GM19043 (cell line): ENCODE measurements at regions not wholly inside any gene's neighbourhood (a gene's known extent, or its start where the extent isn't known, plus 50 kb on each side); places are given as distances from the start of the nearest gene placed in this dataset.

ENCODE experiments used
- ATAC-seq: cut with Tn5 transposase; IDR thresholded peaks from one replicate; pipeline ENCODE4 v1.9.1; 2021; ENCODE audit warnings: low read depth; ENCODE audit not compliant: unreplicated experiment

GRCh38 chr4:19807505-19807904, 444.2 kb upstream of the SLIT2 start:
- no peak for ATAC-seq

GRCh38 chr4:19806865-19807264, 444.8 kb upstream of the SLIT2 start:
- no peak for ATAC-seq

DNA sequence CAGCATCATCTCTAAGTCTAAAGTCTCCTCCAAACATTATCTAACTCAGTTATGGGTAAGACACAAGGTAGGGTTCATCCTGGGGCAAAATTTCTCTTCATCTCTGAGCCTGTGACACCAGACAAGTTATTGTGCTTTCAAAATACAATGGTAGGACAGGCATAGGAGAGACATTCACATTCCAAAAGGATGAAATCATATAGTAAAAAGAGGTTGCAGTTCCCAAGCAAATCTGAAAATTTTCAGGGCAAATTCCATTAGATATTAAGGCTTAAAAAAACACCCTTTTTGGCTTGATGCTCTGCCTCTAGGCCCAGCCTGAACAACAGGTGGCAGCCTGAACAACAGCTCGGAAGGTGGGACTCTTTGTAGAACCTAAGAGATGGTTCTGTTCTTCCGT, 448.3 kb upstream of the SLIT2 start:
- no peak for ATAC-seq

- ATAC-seq: no peak
Measured at GRCh38 chr4:19793831-19794230, 457.9 kb upstream of the SLIT2 start.

- no peak for ATAC-seq
Measured at GRCh38 chr4:19791422-19792123, 460.1 kb upstream of the SLIT2 start.

- no peak for ATAC-seq
Measured at GRCh38 chr4:19786616-19787015, 465.1 kb upstream of the SLIT2 start.

DNA sequence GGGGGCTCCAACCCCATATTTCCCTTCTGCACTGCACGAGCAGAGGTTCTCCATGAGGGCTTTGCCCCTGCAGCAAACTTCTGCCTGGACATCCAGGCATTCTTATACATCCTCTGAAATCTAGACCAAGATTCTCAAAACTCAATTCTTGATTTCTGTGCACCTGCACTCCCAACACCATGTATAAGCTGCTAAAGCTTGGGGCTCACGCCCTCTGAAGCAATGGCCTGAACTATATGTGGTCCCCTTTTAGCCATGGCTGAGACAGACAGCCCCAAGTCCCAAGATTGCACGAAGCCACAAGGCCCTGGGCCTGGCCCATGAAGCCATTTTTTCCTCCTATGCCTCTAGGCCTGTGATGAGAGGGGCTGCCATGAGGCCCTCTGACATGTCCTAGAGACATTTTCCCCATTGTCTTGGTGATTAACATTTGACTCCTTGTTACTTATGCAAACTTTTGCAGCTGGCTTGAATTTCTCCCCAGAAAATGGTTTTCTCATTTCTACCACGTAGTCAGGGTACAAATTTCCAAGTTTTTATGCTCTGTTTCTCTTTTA, 468.0 kb upstream of the SLIT2 start:
- ATAC-seq: no peak

GRCh38 chr4:19780871-19781270, 470.8 kb upstream of the SLIT2 start:
- no peak for ATAC-seq

- no peak for ATAC-seq
Measured at GRCh38 chr4:19776929-19777328, 474.8 kb upstream of the SLIT2 start.

GRCh38 chr4:19776021-19776459, 475.7 kb upstream of the SLIT2 start:
- no peak for ATAC-seq

DNA sequence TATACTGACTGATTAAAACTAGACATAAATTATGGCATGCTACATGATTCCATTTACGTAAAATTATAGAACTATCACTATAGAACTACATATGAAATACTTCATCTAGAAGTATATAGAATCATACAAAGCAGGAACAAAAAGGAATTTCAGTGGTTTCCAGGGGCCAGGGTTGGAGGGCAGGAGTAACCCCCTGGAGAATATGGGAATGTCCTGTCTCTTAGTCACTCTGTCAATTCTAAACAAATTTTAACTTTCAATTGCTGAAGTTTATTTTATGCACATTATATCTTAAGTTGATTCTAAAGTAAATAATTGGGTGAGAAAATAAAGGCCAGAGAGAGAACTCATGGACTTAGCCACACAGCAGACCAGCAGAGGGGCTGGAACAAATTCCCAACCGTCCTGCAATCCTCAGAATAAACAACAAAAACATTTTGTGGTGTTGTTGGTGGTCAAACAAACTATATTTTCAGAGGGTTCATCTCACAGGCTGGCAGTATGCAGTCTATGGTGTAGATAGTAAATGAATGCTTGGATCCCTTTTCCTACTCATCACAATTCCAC, 476.9 kb upstream of the SLIT2 start:
- no peak for ATAC-seq

DNA sequence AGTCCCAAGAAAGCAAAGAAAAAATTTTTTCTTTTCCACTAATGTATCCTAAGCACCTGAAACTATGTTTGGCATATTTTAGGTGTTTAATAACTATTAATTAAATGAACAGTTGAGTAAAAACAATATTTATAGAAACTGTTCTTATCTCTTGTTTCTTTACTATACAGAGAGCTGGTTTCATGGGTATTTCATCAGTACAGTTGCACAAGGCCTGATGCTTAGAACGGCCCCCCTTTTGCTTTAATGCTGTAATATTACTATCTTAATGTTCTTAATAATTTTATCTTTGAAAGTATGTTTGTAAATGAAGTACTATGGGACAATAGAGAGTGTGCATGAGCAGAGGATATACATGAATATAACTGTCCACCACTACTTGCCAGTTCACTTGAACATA, 479.1 kb upstream of the SLIT2 start:
- no peak for ATAC-seq

DNA sequence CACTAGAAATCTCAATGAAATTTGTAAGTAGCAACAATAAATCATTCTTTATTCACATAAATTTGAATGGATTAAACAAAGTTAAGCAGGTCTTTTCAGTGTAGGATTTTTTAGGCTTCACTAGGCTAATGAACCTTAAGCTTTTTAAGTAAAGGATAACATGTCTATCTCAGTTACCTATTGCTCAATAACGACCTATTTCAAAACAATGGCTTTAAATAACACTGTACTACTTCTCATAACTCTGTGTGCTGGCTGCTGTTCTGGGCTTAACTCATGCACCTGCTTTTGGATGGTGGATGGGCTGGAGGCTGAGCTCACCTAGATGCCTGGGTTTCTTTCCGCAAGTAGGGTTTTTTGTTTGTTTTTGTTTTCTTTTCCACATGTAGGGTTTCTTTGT, 495.0 kb upstream of the SLIT2 start:
- ATAC-seq: no peak

GRCh38 chr4:19752599-19752998, 499.1 kb upstream of the SLIT2 start:
- ATAC-seq: no peak

- no peak for ATAC-seq
Measured at GRCh38 chr4:19748519-19749479, 502.9 kb upstream of the SLIT2 start.

- no peak for ATAC-seq
Measured at GRCh38 chr4:19746377-19746776, 505.3 kb upstream of the SLIT2 start.

DNA sequence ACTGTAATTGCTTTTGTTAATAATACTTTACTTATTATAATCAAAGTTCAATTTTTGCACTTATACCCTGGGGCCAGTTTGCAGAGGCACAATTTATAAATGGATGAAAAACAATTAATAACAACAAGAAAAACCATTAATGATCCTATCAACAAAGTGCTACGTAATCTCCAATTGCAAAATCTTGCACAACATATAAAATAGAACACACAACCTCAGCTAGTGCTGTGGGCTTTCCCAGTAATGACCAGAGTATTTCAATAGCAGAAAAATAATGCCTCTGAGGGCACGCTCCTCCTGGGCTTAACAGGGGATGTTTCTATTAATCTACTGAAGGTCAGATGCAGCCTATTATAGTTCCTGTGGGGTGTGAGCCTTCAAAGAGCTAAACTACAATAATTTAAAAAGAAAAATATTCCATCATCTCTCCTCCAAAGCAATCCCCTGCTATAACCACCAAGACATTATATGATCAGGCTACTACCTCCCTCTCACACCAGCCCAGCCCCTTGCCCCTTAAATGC, 508.5 kb upstream of the SLIT2 start:
- ATAC-seq: no peak

- no peak for ATAC-seq
Measured at GRCh38 chr4:19739101-19739651, 512.5 kb upstream of the SLIT2 start.

DNA sequence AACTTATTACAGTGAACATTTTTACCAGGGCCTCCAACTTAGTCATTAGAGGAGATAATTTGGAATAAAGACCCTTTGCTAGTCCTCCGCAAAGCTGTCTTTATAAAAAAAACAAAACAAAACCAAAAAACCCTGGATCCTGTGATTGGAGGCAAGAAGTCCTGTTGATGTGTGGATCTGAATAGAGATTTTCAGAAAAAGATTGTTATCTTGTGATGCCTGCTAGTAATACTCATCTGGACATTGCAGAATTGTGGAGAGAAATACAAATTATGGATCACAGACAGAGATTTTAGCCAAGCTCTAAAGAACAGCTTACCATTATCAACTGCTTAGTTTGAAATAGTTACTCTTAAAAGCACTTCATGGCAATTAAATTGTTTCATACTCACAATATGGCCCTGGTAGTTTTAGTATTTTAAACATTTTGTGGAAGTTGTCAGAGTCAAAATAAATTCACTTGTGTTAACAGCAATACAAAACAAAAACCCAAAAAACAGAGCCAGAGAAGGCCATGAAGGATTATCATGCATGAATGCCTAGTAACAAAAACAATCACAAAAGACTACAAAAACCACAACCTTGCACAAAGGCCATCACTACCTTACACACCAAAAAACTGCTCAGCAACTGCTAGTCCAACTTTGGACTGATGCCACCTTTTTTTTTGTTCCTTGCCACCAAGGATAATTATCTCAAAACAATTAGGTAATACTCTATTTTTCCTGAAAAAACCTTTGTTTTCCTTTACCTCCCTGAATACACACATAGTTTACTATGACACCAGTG, 514.5 kb upstream of the SLIT2 start:
- ATAC-seq: no peak

- ATAC-seq: no peak
Measured at GRCh38 chr4:19735012-19735411, 516.7 kb upstream of the SLIT2 start.
